ENCODE measurements at regions not wholly inside any gene's neighbourhood (a gene's known extent, or its start where the extent isn't known, plus 50 kb on each side); places are given as distances from the start of the nearest gene placed in this dataset.

DNA sequence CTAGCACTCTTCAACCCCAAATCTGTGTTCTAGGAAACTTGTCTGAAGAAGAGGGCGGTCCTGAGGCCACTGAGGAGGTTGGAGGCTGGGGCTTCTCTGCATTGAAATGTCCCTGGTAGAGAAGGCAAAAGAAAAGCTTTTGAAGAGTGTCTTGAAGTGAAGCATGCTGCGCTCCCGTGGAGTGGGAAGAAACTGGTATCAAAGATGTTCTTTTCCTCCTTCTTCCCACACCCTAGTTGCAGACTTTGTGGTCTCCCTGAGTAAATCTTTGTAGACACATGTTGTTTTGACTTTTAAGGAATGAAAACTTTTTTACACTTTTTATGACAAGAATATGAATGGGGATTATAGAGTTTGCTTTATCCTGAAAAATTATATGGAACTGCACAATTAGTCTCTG lies 59.0 kb upstream of the ANP32D start:
- no peak overlapping the region for H3K4me2 ChIP-seq (ENCODE audit: insufficient read depth, insufficient read length, low read length)
- H3K4me1 ChIP-seq (ENCODE audit: insufficient read depth, low read length), result no peaks in the 10 kb centered on the region
- H4K5ac ChIP-seq (ENCODE audit: insufficient read length, low read depth, low read length), result no peak overlapping the region
- no peaks in the 10 kb centered on the region for H3K79me2 ChIP-seq (ENCODE audit: insufficient read depth, low read length)
- no peak overlapping the region for H4K8ac ChIP-seq (replicated peaks; ENCODE audit: insufficient read length, low read depth, low read length)
- no peak overlapping the region for H3K56ac ChIP-seq (ENCODE audit: insufficient read length, low read depth, low read length)
- H4K20me1 ChIP-seq (ENCODE audit: control insufficient read depth, insufficient read depth, insufficient read length), result no peaks in the 10 kb centered on the region
- no peak overlapping the region for H3K4ac ChIP-seq (ENCODE audit: low read depth, low read length)
- H3K36me3 Mint-ChIP-seq (ENCODE audit: insufficient read depth in 1 of 3, low read depth in 3 of 3), result peaks cover 0 to 9% (median 3%) of the 10 kb centered on the region in 3 experiments; a peak in 3 of 7 replicates
- H3K27ac Mint-ChIP-seq, result no peak overlapping the region
- no peak overlapping the region for H3K9ac ChIP-seq (ENCODE audit: extremely low read depth, insufficient read length, low read length)
- H2AK5ac ChIP-seq (ENCODE audit: insufficient read length, low read length), result no peak overlapping the region
- H3K79me1 ChIP-seq (ENCODE audit: insufficient read depth, low read depth, low read length, poor library complexity, severe bottlenecking), result no peaks in the 10 kb centered on the region
- no peak overlapping the region for H3K23ac ChIP-seq (ENCODE audit: insufficient read length, low read depth, low read length)
- no peak overlapping the region for H2BK120ac ChIP-seq (ENCODE audit: low read depth, low read length, poor library complexity, severe bottlenecking)
- no CpG with 5 or more reads among the region's 3 CpGs for WGBS (ENCODE audit: extremely low coverage, insufficient read length, low lambda C conversion rate)
- DNase-seq, result no peak
- no peak for TF ChIP-seq CTCF (conservative IDR thresholded peaks at IDR 0.05)
- no peak overlapping the region for H2BK5ac ChIP-seq (ENCODE audit: insufficient read length, low read length)
- H3K23me2 ChIP-seq (ENCODE audit: insufficient read length, low read depth, low read length, poor library complexity, severe bottlenecking), result no peaks in the 10 kb centered on the region
- H4K91ac ChIP-seq (ENCODE audit: insufficient read length, low read depth, low read length), result no peak overlapping the region
- H3K27me3 Mint-ChIP-seq (ENCODE audit: low read depth), result peaks cover 59% of the 10 kb centered on the region
- no peak overlapping the region for H2BK12ac ChIP-seq (ENCODE audit: insufficient read length, low read depth, low read length)
- peaks cover 13 to 79% of the 10 kb centered on the region in 2 experiments for H3K9me3 Mint-ChIP-seq
- H2BK15ac ChIP-seq (ENCODE audit: low read depth, low read length), result no peak overlapping the region
- no peak overlapping the region for H3K18ac ChIP-seq (ENCODE audit: insufficient read length, low read depth, low read length)
- H3K9me3 ChIP-seq (ENCODE audit: control insufficient read depth, low read depth, low read length), result no peaks in the 10 kb centered on the region
- no peak overlapping the region for H3T11ph ChIP-seq (ENCODE audit: low read length)
- H3K27me3 ChIP-seq (ENCODE audit: insufficient read depth, low read length), result peaks cover 6% of the 10 kb centered on the region; the same call in 1 of the 2 replicates
- H3K4me3 Mint-ChIP-seq, result no peak overlapping the region
- no peaks in the 10 kb centered on the region for H3K4me1 Mint-ChIP-seq
- H2BK20ac ChIP-seq (ENCODE audit: low read depth, low read length, poor library complexity, severe bottlenecking), result no peak overlapping the region
- H2AFZ ChIP-seq (ENCODE audit: low read length), result no peak overlapping the region
- no peak overlapping the region for H3K14ac ChIP-seq (ENCODE audit: insufficient read depth, low read length)
- no peak overlapping the region for H3K27ac ChIP-seq (ENCODE audit: insufficient read length, low read depth, low read length)
